RCC 7860 (cell line): ENCODE measurements at regions not wholly inside any gene's neighbourhood (a gene's known extent, or its start where the extent isn't known, plus 50 kb on each side); places are given as distances from the start of the nearest gene placed in this dataset.

ENCODE experiments used
- DNase-seq: peaks from one replicate; pipeline ENCODE4 v3.0.0-alpha.2; 2015; ENCODE audit warnings: low spot score
- FAIRE-seq: peaks from 2 replicates; lab custom pipeline; 2012; peaks lifted over from hg19 to GRCh38; lab: Jason Lieb, UNC

GRCh38 chr5:110027527-110028322, 338.0 kb downstream of the MAN2A1 start:
- DNase-seq (no peak), FAIRE-seq (no peak)

DNA sequence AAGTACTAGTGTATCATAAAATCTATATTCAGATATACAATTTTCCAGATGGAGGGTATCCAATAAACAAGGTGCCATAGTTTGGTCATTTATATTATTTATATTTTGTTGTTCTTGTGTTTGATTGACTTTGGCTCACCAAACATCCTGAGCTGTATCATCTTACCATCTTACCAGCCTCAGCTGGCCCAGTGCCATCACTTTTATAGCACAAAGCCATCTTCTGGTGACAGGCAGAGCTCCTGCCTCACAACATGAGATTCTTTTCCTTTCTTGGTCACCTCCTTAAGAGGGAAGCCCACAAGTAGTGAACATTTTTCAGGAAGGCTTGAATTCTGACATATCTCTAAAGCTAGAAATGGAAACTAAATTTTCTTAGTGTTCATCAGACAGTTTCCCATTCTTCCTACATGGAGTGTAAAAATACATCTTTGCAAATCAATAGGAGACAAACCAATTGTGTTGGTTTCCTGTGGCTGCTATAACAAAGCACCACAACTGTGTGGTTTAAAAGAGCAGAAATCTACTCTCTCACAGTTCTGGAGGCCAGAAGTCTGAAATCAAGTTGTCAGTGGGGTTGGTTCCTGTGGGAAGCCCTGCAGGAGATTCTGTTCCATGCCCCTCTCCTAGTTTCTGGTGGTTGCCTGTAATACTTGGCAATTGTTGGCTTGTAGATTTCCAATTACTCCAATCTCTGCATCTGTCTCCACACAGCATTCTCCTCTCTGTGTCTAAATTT, 341.8 kb downstream of the MAN2A1 start:
- FAIRE-seq (no peak), DNase-seq (no peak)

- DNase-seq (no peak), FAIRE-seq (no peak)
These were observed 342.6 kb downstream of the MAN2A1 start for GRCh38 chr5:110032376-110032775.

- FAIRE-seq, result no peak
- DNase-seq, result no peak
These were observed 344.4 kb downstream of the MAN2A1 start for GRCh38 chr5:110034056-110034600.

- DNase-seq (no peak), FAIRE-seq (no peak)
These were observed 348.7 kb downstream of the MAN2A1 start for GRCh38 chr5:110038297-110038997.

- DNase-seq, result no peak
- no peak for FAIRE-seq
These were observed 350.5 kb downstream of the MAN2A1 start for GRCh38 chr5:110040178-110040577.

- FAIRE-seq, result no peak
These were observed 353.3 kb downstream of the MAN2A1 start for GRCh38 chr5:110043025-110043424.

DNA sequence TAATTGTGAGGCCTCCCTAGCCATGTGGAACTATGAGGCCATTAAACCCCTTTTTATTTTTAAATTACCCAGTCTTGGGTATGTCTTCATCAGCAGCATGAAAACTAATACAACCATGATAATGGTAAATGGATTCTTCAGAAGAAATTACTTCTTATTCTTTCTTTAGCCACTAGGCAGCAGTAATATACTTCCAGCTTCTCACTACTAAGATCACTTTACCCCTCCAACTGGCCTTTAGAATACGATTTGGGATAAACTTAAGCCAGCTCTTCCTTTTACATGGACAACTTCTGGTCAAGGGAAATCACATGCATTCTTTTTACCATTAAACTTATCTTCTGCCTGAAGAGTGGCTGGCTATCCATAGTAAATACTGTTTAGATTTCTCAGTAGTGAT, 355.4 kb downstream of the MAN2A1 start:
- FAIRE-seq (no peak), DNase-seq (no peak)

More at GRCh38 chr5:110043025-110043424, 353.3 kb downstream of the MAN2A1 start:
- no peak for DNase-seq

- DNase-seq (no peak), FAIRE-seq (no peak)
These were observed 358.8 kb downstream of the MAN2A1 start for GRCh38 chr5:110048491-110048890.

GRCh38 chr5:110049816-110050215, 360.1 kb downstream of the MAN2A1 start:
- FAIRE-seq (no peak), DNase-seq (no peak)

GRCh38 chr5:110050640-110051345, 361.1 kb downstream of the MAN2A1 start:
- FAIRE-seq, result no peak
- no peak for DNase-seq

- FAIRE-seq (no peak), DNase-seq (no peak)
These were observed 363.5 kb downstream of the MAN2A1 start for GRCh38 chr5:110053205-110053604.

DNA sequence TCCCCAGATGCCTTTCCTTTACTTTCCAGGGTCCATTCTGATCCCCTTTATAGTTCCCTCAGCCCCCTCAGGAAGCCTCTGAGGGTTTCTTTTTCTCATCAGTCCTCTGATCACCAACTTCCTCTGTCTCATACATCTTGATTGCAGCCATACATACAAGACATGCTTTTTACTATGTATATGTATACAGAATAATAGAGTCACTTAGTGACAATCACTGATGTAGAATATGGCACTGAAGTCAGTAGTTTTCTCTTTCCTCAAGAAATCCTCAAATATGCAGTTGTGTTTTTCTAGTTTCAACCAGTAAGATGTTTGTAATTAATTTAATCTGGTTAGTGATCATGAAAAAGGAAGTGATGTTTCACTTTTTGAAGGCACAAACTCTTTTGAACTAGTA, 364.1 kb downstream of the MAN2A1 start:
- DNase-seq (no peak), FAIRE-seq (no peak)

DNA sequence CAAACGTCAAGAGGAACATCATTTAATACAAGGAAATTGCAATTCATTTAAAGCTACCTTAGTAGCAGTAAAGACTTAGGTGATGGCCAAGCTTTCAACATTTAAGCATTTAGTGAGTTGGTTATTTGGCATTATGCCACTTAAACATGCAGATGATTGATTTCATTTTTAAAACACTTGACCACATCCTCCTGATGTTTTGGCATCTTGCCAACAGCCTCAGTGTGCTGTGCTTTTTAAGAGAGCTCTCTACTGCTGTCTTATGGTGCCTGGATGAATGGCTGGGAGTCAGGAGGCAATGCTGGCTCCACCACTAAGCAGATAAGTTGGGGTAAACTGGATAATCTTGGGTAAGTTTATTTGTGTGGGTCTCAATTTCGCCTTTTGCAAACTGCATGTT, 364.5 kb downstream of the MAN2A1 start:
- DNase-seq (peak; percentile 77), FAIRE-seq (peak; percentile 73)

- no peak for FAIRE-seq
These were observed 365.6 kb downstream of the MAN2A1 start for GRCh38 chr5:110055302-110055701.

DNA sequence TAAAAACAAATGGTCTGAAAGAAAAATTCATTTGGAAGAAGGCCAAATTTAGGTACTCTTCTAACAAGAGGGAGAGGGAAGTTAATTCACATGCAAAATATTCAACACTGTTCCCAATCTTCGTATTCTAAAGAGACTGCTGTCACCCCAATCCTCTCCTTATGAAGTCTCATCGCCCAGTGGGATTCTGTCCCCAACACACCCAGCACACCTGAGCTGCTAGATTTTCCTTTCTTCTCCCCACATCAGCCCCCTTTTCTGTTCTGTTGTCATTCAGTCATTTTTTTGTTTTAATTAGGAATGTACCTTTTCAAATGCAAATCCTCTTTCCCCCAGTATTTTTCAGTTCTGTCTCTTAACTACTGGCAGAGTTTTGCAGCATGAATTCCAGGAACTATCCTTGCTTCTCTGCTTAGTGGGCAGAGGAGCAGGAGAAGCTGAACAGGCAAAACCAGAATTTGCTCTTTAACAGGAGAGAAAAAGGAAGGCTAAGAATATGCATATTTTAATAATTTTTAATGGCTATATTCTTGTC, 366.9 kb downstream of the MAN2A1 start:
- no peak for DNase-seq
- FAIRE-seq, result no peak

More at GRCh38 chr5:110055302-110055701, 365.6 kb downstream of the MAN2A1 start:
- peak; percentile 25 for DNase-seq

DNA sequence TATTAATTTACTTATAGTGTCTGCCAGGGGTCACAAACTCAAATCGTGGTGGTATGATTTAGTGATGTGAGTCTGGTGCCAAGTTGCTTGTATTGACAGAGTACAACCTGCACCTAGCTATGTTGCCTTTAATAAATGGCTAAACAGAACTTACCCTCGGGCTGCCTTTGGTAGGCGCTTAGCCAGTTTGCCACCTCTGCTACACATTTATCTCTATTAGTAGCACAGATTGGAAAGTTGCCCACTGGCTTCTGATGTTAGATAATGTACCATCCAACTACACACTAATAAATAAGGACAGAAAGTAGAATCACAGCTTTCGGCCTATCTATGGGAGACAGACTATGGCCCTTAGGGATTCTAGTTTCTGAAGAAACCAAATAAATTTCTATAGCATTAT, 368.4 kb downstream of the MAN2A1 start:
- FAIRE-seq, result no peak
- no peak for DNase-seq

- DNase-seq (no peak), FAIRE-seq (no peak)
These were observed 372.5 kb downstream of the MAN2A1 start for GRCh38 chr5:110062246-110062645.

- DNase-seq, result peak; percentile 20
- peak; percentile 76 for FAIRE-seq
These were observed 374.2 kb downstream of the MAN2A1 start for GRCh38 chr5:110063640-110064602.
